SW480 (cell line): ENCODE measurements at regions not wholly inside any gene's neighbourhood (a gene's known extent, or its start where the extent isn't known, plus 50 kb on each side); places are given as distances from the start of the nearest gene placed in this dataset.
A peak's percentile ranks its signal among the peaks of the same experiment; 100 is the strongest.

Experiments used
- DNase-seq: peaks from one replicate; pipeline ENCODE4 v3.0.0-alpha.2; 2016; ENCODE audit warnings: low spot score

- DNase-seq = peak; percentile 17
Observed at GRCh38 chr7:123401295-123401694, 133.1 kb downstream of the IQUB start.

- DNase-seq = no peak
Observed at GRCh38 chr7:123400196-123400595, 134.2 kb downstream of the IQUB start.

- no peak for DNase-seq
Observed at GRCh38 chr7:123398921-123399320, 135.5 kb downstream of the IQUB start.

- DNase-seq = no peak
Observed at GRCh38 chr7:123397746-123398338, 136.6 kb downstream of the IQUB start.

GRCh38 chr7:123393623-123394022 is 140.8 kb downstream of the IQUB start:
- DNase-seq = no peak

GRCh38 chr7:123372368-123372767 is 162.0 kb downstream of the IQUB start:
- DNase-seq = no peak

- peak; percentile 45 for DNase-seq
Observed at GRCh38 chr7:123367484-123368122, 166.8 kb downstream of the IQUB start.

- DNase-seq = no peak
Observed at GRCh38 chr7:123367031-123367430, 167.3 kb upstream of the SLC13A1 start.

GRCh38 chr7:123366626-123367025 is 166.9 kb upstream of the SLC13A1 start:
- DNase-seq = no peak

- DNase-seq = no peak
Observed at GRCh38 chr7:123360631-123361030, 160.9 kb upstream of the SLC13A1 start.

GRCh38 chr7:123355576-123356190 is 155.9 kb upstream of the SLC13A1 start:
- peak; percentile 18 for DNase-seq

- no peak for DNase-seq
Observed at GRCh38 chr7:123352973-123353372, 153.2 kb upstream of the SLC13A1 start.

GRCh38 chr7:123351516-123352505 is 152.0 kb upstream of the SLC13A1 start:
- DNase-seq = no peak

- no peak for DNase-seq
Observed at GRCh38 chr7:123351027-123351426, 151.3 kb upstream of the SLC13A1 start.

- DNase-seq = no peak
Observed at GRCh38 chr7:123348690-123349089, 148.9 kb upstream of the SLC13A1 start.

- DNase-seq = no peak
Observed at GRCh38 chr7:123346766-123347165, 147.0 kb upstream of the SLC13A1 start.

GRCh38 chr7:123343611-123344010 is 143.8 kb upstream of the SLC13A1 start:
- DNase-seq = no peak

- no peak for DNase-seq
Observed at GRCh38 chr7:123341102-123341501, 141.3 kb upstream of the SLC13A1 start.

GRCh38 chr7:123338688-123339087 is 138.9 kb upstream of the SLC13A1 start:
- DNase-seq = no peak

- no peak for DNase-seq
Observed at GRCh38 chr7:123329988-123330643, 130.3 kb upstream of the SLC13A1 start.

- no peak for DNase-seq
Observed at GRCh38 chr7:123327661-123328060, 127.9 kb upstream of the SLC13A1 start.

- DNase-seq = no peak
Observed at GRCh38 chr7:123324283-123324682, 124.5 kb upstream of the SLC13A1 start.
